Mucosa of descending colon (tissue), 3 donors: ENCODE measurements at regions not wholly inside any gene's neighbourhood (a gene's known extent, or its start where the extent isn't known, plus 50 kb on each side); places are given as distances from the start of the nearest gene placed in this dataset.
"Not testable (repeated sequence)": the region's sequence is repeated elsewhere in the genome, so short reads cannot be mapped to it uniquely, and the experiment has no call there.

Source experiments
- ATAC-seq: fragments of 200-7000 bp; cut with Tn5 transposase; one replicate; pipeline ENCODE4 v1.9.1; 2020; ENCODE audit warnings: mild to moderate bottlenecking, moderate library complexity
- DNase-seq, 3 donors: peaks; one replicate each; pipeline ENCODE4 v3.0.0-alpha.2; 2020
- H3K36me3 ChIP-seq: fragments of 200-600 bp; one replicate; pipeline ENCODE4 v1.8.0; 2021; ENCODE audit warnings: low read depth, mild to moderate bottlenecking
- H3K4me1 ChIP-seq: fragments of 200-600 bp; one replicate; pipeline ENCODE4 v1.8.0; 2021; ENCODE audit warnings: low read depth, mild to moderate bottlenecking
- H3K4me3 ChIP-seq: fragments of 200-600 bp; one replicate; pipeline ENCODE4 v1.8.0; 2021; ENCODE audit warnings: mild to moderate bottlenecking
- H3K9me3 ChIP-seq: fragments of 200-600 bp; one replicate; pipeline ENCODE4 v1.8.0; 2021; ENCODE audit warnings: mild to moderate bottlenecking
- CTCF ChIP-seq: fragments of 200-600 bp; IDR thresholded peaks from one replicate; pipeline ENCODE4 v1.8.0; 2022; ENCODE audit warnings: antibody characterized with exemption, mild to moderate bottlenecking
- intact Hi-C, 2 donors: fragments of 100-400 bp; cut with DNase I in 1 of 2; cut with micrococcal nuclease in 1 of 2; formaldehyde crosslinking; loops; one replicate each; pipeline versions ENCODE4 v1.11.0 to v1.11.1; 2022; cut with DNase I, micrococcal nuclease
- donor health status: DM: no; HTN: no; CAD: no; lungs with moderate emphysema.
- donor health status: DM: no; HTN: no; CAD: no.
- donor health status: DM: no; HTN: yes; CAD: no.

- Histone ChIP-seq H3K4me3 (no peak overlapping the region), H3K4me1 (no peaks in the 10 kb centered on the region), H3K9me3 (peaks cover 34% of the 10 kb centered on the region), H3K36me3 (no peaks in the 10 kb centered on the region)
- intact Hi-C loops: no loop called here
- ATAC-seq (no peak), DNase-seq (no peak)
- no peak for TF ChIP-seq CTCF
These were observed 517.1 kb downstream of the PRKD1 start for GRCh38 chr14:29410581-29410980.

- H3K4me1 ChIP-seq, ATAC-seq, DNase-seq, H3K4me3 ChIP-seq, intact Hi-C loops, H3K36me3 ChIP-seq: not testable (repeated sequence)
- peaks cover 17% of the 10 kb centered on the region for H3K9me3 ChIP-seq
These were observed 512.7 kb downstream of the PRKD1 start for GRCh38 chr14:29414931-29415330.

GRCh38 chr14:29419736-29420135 lies 507.9 kb downstream of the PRKD1 start:
- ATAC-seq: no peak
- no peaks in the 10 kb centered on the region for H3K4me1 ChIP-seq

GRCh38 chr14:29421156-29421728 lies 506.4 kb downstream of the PRKD1 start:
- TF ChIP-seq CTCF: no peak
- no peak for ATAC-seq
- H3K36me3 ChIP-seq: no peaks in the 10 kb centered on the region
- H3K4me3 ChIP-seq: no peak overlapping the region
- no peaks in the 10 kb centered on the region for H3K4me1 ChIP-seq
- intact Hi-C loops: no loop called here
- peaks cover 3% of the 10 kb centered on the region for H3K9me3 ChIP-seq
- DNase-seq: no peak

More at GRCh38 chr14:29419736-29420135, 507.9 kb downstream of the PRKD1 start:
- Histone ChIP-seq H3K4me3 (no peak overlapping the region), H3K36me3 (no peaks in the 10 kb centered on the region), H3K9me3 (no peaks in the 10 kb centered on the region)
- TF ChIP-seq CTCF: no peak
- intact Hi-C loops: no loop called here
- no peak for DNase-seq

GRCh38 chr14:29425705-29426482 lies 501.8 kb downstream of the PRKD1 start:
- no peak for ATAC-seq
- no peak for TF ChIP-seq CTCF
- no peaks in the 10 kb centered on the region for H3K4me1 ChIP-seq
- intact Hi-C loops: no loop called here
- no peak for DNase-seq
- no peak overlapping the region for H3K4me3 ChIP-seq
- peaks cover 3% of the 10 kb centered on the region for H3K9me3 ChIP-seq
- H3K36me3 ChIP-seq: no peaks in the 10 kb centered on the region

DNA sequence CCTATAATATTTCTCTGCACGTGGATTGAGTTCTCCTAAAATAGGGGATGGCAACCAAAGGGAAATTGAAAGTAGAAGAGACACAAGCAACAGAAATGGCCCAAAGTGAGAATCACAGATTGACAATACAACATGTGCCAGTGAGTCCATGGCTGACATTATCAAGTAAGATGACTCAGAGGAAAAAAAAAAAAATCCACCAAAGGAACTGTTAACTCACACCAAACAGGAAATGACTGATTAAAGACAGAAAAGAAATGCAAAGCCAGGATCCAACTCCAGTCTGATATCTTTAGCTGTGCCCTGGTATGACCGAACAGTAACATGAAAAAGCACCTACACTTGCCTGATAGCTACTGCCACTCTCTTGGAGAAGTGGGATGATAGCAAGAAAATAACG lies 485.0 kb downstream of the PRKD1 start:
- H3K36me3 ChIP-seq: no peaks in the 10 kb centered on the region

More for the DNA sequence above, 485.0 kb downstream of the PRKD1 start:
- no peaks in the 10 kb centered on the region for H3K9me3 ChIP-seq
- H3K4me1 ChIP-seq: no peaks in the 10 kb centered on the region
- no peak overlapping the region for H3K4me3 ChIP-seq
- no peak for TF ChIP-seq CTCF
- intact Hi-C loops: no loop called here
- no peak for DNase-seq
- no peak for ATAC-seq
